Brain microvascular endothelial cell (primary cell): ENCODE measurements at regions not wholly inside any gene's neighbourhood (a gene's known extent, or its start where the extent isn't known, plus 50 kb on each side); places are given as distances from the start of the nearest gene placed in this dataset.
A peak's percentile ranks its signal among the peaks of the same experiment; 100 is the strongest.

Experiments
- DNase-seq: peaks from one replicate; pipeline ENCODE4 v3.0.0-alpha.2; 2020
- H3K27ac ChIP-seq: fragments of 250-450 bp; sonication (Bioruptor Pico); 2 replicates; pipeline ENCODE4 v1.5.1; 2020; ENCODE audit warnings: mild to moderate bottlenecking, moderate library complexity
- H3K27me3 ChIP-seq: fragments of 250-450 bp; sonication (Bioruptor Pico); replicated peaks from 2 replicates; pipeline ENCODE4 v1.5.1; 2020; ENCODE audit warnings: mild to moderate bottlenecking
- H3K36me3 ChIP-seq: fragments of 250-450 bp; sonication (Bioruptor Pico); replicated peaks from 2 replicates; pipeline ENCODE4 v1.5.1; 2020; ENCODE audit warnings: mild to moderate bottlenecking
- H3K4me3 ChIP-seq: 2 replicates; pipeline ENCODE4 v1.5.1; 2011; ENCODE audit warnings: low read depth, mild to moderate bottlenecking, control low read depth, low read length, moderate library complexity
- in situ Hi-C: cut with HindIII; loops from 2 replicates; pipeline ENCODE4 v1.10.0; 2017; ENCODE audit warnings: low sequenced_read_pairs, low pct_ligation_motif_present
- TF ChIP-seq, protein P1 (sequence below): IDR thresholded peaks from 2 replicates; pipeline ENCODE4 v1.5.1; 2011; ENCODE audit warnings: low read depth, mild to moderate bottlenecking, moderate library complexity, low read length, control low read depth, inconsistent platforms; ENCODE audit errors: missing control alignments

DNA sequence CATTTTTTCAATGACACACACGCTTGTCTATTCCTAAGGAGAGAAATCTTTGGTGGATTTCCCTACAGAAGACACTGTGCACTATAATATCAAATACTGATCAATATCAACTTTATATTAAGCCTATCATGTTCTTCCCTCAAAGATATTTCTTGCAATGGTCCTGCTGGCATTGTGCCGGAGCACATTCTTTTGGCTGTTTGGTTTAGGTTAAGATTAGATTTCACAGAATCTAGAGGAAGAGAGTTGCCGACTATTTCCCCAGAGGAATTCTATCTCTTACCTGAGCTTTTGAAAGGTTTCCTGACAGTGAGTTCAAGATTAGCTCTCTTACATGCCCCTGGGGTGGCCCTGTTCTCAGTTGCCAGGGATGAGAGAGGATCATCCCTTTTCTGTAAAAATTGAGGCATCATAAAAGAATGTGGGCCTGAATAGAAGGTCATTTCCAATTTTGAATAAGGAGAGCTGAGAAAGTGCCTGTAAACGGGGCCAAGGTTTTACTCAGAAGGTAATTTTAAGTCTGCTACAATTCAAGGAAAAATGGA lies 180.6 kb upstream of the ARHGAP20 start:
- no peaks in the 10 kb centered on the region for H3K27me3 ChIP-seq
- no peak overlapping the region for H3K27ac ChIP-seq
- in situ Hi-C loops = no loop called here
- DNase-seq = peak; percentile 17
- TF ChIP-seq, protein P1, sequence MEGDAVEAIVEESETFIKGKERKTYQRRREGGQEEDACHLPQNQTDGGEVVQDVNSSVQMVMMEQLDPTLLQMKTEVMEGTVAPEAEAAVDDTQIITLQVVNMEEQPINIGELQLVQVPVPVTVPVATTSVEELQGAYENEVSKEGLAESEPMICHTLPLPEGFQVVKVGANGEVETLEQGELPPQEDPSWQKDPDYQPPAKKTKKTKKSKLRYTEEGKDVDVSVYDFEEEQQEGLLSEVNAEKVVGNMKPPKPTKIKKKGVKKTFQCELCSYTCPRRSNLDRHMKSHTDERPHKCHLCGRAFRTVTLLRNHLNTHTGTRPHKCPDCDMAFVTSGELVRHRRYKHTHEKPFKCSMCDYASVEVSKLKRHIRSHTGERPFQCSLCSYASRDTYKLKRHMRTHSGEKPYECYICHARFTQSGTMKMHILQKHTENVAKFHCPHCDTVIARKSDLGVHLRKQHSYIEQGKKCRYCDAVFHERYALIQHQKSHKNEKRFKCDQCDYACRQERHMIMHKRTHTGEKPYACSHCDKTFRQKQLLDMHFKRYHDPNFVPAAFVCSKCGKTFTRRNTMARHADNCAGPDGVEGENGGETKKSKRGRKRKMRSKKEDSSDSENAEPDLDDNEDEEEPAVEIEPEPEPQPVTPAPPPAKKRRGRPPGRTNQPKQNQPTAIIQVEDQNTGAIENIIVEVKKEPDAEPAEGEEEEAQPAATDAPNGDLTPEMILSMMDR = no peak
- H3K4me3 ChIP-seq = no peak overlapping the region
- no peaks in the 10 kb centered on the region for H3K36me3 ChIP-seq

DNA sequence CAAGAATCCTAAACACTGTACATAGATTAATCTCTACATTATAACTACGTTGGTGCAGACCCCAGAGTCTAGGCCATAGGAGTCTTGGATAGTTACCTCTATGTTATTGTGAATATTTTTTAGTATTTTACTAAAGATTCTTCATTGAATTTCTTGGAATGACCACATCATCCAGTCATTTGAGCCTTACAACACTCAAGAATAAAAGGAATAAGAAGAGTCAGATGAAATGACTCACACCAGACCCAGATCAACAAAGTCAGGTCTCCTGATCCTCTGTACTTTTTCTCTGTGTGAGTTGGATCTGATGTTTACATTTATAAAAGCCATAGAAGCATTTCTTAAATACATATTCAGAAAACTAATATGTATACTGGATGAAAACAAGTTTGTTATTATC lies 179.2 kb upstream of the ARHGAP20 start:
- TF ChIP-seq, protein P1 = no peak
- Histone ChIP-seq H3K27me3 (no peaks in the 10 kb centered on the region), H3K27ac (peak overlapping the region; percentile 38), H3K4me3 (no peak overlapping the region), H3K36me3 (no peaks in the 10 kb centered on the region)
- in situ Hi-C loops = no loop called here
- DNase-seq = peak; percentile 33

- H3K27me3 ChIP-seq = no peaks in the 10 kb centered on the region
- in situ Hi-C loops = no loop called here
Observed at GRCh38 chr11:110890995-110891394, 178.8 kb upstream of the ARHGAP20 start.

GRCh38 chr11:110886288-110886970 lies 174.2 kb upstream of the ARHGAP20 start:
- Histone ChIP-seq H3K4me3 (no peak overlapping the region), H3K27ac (no peak overlapping the region), H3K36me3 (no peaks in the 10 kb centered on the region), H3K27me3 (no peaks in the 10 kb centered on the region)
- TF ChIP-seq, protein P1 = no peak
- in situ Hi-C loops = no loop called here
- DNase-seq = no peak

More at GRCh38 chr11:110890995-110891394, 178.8 kb upstream of the ARHGAP20 start:
- no peak for DNase-seq
- TF ChIP-seq, protein P1 = no peak
- Histone ChIP-seq H3K27ac (no peak overlapping the region), H3K36me3 (no peaks in the 10 kb centered on the region), H3K4me3 (no peak overlapping the region)

DNA sequence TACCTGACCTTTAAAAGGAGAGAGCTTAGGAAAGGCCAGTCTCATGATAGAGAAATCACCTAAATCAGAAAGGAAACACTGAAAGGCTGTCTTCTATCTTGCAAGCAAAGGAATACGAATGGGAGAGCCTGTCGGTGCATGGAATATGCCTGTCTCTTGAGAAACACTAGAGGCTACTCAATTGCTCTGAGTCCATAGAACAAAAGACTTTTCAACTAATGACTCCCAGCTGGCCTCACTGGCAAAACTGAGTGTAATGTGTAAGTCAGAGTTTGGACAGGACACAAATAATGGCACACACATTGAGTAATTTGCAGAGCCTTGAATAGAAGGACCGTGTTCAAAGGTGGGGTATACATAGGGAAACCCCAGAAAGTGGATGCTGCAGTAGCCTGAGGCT lies 171.0 kb upstream of the ARHGAP20 start:
- no peaks in the 10 kb centered on the region for H3K27me3 ChIP-seq
- DNase-seq = no peak
- no peaks in the 10 kb centered on the region for H3K36me3 ChIP-seq
- no peak overlapping the region for H3K4me3 ChIP-seq
- H3K27ac ChIP-seq = no peak overlapping the region
- TF ChIP-seq, protein P1 = no peak
- in situ Hi-C loops = no loop called here
